Left kidney (tissue), 1 donor: ENCODE measurements at regions not wholly inside any gene's neighbourhood (a gene's known extent, or its start where the extent isn't known, plus 50 kb on each side); places are given as distances from the start of the nearest gene placed in this dataset.

ENCODE experiments used
- DNase-seq: peaks from one replicate; pipeline ENCODE4 v3.0.0-alpha.2; 2013

DNA sequence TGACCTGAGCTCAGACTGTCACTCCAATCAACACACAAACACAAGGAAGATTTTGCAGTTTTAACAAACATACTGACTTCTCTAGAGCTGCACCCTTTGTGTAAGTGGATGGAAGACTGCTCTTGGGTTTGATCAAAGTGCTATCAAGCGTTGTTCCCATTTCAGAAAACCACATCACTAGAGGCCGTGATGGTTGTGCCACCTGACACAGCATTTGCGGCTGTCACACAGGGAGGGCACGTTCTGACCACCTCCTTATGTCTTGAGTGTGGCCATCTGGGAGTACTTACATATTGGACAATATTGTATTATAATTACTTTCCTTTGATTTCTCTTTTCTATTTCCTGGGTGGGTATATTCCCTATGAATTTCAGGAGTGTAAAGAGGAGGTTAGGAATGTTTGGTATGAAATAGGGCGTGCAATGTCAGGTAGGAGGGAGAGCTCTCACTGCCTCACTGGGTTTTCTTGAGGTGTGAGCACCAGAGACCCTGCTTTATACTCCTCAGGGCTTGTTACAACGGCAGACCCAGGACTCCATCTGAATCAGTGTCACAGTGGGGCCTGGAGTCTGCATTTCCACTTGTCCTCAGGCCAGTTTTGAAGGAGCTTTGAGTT, 74.3 kb downstream of the SYNE3 start:
- DNase-seq: no peak

DNA sequence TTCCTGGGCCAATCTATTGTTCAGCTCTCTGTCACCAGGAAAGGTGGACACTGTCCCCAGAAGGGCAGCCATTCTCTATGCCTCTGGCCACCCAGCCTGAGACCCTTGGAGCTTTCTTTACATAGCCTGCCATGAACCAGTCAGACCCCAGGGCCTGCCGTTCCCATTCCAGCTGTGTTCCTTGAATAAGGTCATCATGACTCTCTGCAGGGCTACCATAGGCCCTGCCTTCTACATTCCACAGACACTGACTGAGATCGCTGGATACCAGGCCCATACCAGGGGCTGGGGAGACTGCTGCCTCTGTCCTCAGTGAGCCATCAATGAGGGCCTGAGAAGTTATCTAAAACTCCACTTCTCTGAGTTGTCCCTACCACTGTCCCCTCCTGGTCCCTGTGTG, 75.5 kb downstream of the SYNE3 start:
- no peak for DNase-seq

DNA sequence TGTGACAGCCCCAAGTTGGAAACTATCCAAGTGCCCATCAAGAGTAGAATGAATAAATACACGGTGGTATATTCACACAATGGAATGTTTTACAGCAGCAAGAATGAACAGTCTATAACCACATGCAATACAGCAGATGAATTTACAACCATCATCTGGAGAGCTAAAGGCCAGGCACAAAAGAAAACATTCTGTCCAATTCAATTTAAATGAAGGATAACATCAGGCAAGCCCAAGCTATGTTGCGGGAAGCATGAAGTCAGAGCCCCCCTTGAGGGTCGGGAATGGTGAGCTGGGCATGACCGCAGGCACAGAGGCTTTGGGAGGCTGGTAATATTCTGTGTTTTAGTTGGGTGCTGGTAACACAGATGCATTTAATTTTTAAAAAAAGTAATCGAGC, 76.0 kb downstream of the SYNE3 start:
- DNase-seq: no peak

DNA sequence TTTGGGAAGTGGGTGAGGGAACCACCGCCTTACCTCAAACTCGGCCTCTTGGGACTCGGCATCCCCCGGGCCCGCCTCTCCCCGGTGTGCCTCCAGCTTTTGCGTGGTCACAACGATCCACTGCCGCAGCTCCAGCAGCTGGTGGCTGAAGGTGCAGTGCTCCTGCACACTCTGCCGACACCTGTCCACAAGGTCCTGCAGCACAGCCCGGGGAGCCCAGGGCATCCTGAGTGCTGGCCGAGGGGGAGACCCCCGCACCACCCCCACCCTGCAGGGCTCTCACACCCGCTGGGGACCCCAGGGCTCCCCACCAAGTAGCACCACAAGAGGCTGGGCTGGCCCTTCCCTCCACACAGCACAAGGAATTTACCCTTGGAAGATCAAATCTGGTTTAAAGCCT, 76.6 kb downstream of the SYNE3 start:
- DNase-seq: no peak

DNA sequence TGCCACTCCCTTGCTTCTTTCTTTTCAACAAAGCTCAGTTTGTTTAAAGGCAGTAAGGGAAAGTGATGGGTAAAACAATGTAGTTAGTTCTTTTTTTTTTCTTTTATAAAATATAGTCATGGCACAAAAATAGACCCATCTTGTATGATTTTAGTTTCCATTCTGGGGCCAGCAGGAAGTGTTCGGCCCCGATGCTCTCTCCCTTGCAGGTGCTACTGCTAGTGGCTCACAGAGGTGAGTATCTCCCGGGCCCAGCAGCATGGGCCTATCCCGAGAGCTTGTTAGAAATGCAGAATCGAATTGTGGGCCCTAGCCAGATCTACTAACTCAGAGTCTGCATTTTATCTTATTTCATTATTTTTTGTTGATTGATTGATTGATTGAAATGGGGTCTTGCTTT, 78.7 kb downstream of the SYNE3 start:
- DNase-seq: no peak

DNA sequence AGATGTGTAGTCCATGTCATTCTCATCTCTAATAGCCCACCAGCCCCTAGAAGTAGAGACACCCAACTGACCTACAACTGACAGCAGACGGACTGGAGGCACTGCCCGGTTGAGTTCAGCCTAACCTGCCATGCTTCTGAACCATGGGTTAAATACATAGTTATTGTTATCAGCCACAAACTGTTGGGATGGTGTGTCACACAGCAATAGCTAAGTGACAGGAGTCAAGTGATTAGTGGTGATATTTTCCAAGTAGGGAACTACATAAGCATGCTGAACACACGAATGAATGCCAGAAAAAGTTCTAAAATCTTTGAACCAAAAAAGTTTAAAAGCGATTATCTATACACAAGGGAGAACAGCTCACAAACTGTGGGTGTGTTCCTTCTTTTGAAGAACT, 80.1 kb downstream of the SYNE3 start:
- no peak for DNase-seq

DNA sequence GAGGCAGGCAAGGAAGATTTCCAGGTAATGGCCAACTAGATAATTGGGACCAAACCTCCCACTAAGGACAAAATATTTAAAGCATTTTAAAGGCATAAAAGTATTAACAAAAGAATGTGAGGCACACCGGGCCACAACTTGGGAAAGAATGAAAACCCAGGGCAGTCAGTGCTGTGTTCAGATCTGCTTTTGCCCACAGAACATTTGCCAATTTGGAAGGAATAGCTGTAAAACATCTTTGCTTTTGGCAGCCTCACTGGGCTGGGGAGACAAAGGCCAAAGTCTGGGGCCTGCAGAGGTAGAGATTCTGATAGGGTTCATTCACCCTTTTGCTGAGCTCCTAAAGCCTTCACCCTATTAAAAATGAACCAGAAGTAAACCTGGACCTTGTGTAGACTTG, 82.3 kb downstream of the SYNE3 start:
- DNase-seq: no peak

DNA sequence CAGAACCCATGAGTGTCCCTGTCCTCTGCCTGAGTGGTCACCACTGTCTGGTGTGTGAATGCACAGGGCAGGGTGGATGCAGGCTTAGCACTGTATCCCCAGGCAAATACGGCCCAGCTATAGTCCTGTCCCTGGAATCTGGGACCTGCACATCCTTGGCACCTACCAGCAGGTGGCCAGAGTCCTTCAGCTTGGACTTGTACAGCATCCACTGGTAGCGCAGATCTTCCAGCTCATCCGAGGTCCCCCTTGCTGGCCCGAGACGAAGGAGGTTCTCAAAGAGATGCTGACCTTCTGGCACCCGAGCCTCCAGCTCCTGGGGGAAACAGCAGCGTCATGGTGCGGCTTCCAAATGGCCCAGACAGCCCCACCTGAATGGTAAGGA, 83.4 kb downstream of the SYNE3 start:
- DNase-seq: no peak

DNA sequence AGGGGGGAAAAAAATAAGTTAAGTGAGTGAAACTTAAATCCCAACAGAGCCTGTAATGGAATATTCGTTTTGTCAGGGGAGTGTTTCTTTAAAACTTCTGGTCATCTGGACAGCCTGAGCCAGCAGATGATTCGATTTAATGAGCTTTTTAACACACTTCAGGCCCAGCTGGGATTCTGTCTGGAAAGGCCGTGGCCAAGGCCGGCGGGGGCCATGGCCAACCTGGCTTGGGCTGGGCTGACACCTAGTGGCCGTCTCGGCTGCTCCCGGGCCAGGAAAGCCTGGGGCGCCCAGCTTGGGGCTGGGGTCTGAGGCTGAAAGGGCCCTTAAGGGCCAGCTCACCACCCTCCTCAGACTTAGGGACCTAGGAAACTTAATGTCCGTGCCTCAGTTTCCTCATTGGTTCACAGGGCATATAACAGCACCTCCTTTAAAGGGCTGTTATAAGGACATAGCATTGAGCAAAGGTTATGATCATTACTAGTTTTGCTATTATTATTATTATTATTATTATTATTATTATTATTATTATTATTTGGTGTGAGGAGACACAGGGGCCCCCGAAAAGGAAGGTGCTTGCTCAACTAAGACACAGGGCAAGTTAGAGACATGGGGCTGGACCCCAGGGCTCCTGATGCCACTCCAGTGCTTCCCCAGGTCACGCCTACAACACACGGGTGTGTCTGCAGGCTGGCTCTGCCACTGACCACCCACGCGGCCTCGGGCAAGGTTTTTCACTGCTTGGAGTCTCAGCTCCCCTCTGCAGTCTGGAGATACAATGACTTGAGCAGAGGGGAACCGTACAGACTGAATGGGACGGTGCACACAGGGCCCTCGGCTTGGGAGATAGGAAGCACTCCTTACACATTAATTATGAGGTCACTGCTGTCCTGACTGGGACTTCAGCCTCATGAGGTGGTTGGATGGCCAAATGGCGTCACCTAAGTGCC, 84.0 kb downstream of the SYNE3 start:
- no peak for DNase-seq

DNA sequence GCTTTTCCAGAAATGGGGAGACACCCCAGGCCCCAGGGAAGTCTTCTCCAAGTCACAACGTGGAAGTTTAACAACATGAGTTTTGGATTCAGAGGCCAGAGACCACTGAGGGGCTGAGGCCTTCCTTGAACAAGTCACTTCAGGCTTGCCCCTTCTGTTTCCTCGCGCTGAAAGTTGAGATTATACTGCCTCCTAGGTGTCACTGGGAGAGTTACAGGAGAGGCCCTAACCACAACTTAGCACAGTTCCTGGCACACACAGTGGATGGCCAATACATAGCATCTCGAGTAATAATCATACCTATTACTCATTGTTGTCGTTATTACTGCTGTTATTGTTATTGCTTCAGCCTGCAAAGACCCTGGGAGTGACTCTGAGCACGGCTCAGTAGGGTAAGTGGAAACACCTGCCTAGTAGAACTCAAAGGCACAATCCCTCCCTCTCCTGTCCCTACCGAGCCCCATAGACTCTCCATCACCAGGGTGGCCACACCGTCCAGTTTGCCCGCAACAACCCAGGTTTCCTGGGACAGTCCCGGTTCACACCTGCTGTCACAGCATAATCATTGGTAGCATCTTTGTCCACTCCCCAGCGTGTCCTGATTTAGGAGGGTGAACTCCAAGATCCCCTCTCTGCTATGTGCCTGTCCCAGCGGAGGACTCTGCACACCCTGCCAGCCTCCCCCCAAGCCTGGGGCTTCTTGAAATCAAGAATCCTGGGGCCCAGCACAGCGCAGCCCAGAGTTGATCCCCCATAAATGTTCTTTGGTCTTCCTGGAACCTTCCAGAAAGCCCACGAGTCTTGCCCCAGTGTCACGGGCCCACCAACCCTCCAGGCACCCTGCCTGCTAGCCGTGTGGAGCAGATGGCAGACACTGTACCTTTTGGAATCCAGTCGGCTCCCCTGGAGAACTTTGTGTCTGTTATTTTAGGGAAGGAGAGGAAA, 85.0 kb downstream of the SYNE3 start:
- no peak for DNase-seq

DNA sequence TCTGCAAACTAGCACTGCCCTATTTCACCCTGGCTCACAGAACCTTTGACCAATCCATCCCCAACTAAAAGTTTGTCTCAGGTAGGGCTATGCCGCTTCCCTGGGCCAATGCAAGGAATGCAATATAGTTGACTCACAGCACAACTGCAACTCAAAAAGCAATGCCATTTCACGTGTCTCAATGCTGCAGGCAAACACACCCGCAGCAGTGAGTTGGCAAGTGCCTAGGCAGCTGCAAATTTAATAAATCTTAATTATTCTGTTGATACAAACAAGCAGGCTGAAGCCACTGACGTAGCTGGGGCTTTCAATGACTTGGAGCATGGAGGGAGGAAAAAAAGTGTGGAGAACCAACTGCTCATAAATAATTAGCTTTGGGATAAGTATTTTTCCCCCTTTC, 87.9 kb downstream of the SYNE3 start:
- no peak for DNase-seq

DNA sequence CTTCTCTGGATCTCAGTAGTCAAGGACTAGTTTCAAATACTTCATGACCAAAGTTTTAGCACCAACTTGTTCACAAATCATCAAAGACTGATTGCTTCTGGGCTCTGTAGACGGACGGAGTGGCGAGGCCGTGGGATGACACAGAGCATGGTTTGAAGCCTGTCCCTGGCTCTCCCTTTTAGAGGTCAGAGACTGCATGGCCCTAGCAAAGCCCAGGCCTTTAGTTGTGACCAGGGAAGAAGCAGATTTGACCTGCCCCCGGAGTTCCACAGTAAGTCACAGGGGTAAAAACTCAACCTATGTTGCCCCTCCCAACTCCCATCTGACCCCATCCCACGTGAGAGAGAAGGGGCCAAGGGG, 90.4 kb downstream of the SYNE3 start:
- DNase-seq: no peak

DNA sequence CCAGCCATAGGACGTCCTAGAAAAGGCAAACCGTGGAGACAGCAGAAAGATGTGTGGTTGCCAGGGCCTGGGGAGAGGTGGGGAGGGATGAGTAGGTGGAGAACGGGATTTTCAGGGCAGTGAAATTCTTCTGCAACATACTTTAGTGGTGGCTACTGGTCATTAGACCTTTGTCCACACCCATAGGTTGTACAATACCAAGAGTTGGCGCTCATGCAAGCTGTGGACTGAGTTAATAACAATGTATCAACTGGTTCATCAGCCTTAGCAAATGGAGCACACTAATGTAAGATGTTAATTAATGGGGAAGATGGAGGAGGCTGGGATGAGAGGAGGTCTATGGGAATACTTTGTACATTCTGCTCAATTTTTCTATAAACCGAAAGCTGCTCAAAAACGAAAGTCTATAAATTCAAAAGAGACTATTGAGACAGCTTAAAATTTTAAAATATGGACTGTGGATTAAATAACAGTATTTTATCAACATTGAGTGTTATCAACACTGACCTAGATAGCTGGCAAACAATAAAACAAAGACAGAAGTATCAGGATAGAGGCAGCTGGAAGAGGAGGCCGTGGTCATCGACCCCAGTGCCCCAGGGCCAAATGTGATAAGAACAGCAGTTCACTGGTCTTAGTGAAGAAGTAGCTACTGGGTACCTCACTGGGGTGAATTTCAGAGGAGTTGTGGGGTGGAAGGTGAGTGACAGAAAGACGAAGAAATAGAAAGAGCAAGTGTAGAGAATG, 90.9 kb downstream of the SYNE3 start:
- no peak for DNase-seq

DNA sequence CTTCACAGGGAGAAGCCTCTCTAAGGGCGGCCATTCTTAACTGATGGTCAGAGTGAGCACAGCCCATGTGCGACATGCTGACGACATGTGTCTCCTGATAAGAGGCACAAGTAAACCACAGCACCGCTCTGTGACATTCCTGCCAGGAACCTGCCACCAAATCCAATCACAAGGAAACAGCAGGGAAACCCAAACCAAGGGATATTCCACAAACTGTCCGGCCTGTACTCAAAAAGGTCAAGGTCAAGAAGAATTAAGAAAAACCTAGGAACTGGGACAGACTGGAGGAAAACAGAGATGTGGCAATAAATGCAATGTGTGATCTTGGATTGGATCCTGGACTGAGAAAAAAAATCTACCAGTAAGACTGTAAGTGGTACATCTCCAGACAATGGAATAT, 91.9 kb downstream of the SYNE3 start:
- no peak for DNase-seq

DNA sequence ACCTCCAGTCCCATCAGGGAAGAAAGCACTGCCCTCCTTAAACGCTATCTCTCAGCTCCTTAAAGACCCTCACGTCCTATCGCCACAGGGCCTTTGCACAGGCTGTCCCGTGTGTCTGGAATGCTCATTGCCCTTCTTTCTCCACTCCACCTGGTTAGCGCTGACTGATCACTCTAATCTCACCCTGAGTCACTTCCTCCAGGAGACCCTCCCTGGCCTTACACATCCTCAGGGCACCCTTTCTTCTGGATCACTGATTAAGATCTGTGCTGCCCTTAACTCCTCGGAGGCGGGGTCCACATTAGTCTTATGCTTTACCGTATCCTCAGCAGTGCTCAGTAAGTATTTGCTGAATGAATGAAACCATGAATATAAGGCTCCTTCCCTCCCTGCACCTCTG, 94.7 kb downstream of the SYNE3 start:
- DNase-seq: no peak

DNA sequence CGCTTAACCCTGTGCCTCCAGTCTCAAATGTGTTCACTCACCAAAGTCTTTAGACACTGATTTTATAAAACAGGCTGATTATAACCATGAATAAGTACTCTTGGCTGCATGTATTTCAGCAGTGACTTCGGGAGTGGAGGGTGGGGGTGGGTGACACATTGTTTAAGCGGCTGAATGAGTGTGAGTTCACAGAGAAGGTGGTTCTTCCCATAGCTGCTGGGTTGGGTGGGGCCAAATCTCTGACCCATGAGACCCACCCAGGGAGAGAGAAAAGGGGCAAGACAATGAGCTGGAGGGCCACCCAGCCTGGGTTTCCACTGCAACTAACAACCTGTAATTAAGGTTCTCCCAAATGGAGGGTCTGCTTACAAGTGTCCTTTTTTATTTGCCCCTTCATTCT, 96.4 kb downstream of the SYNE3 start:
- no peak for DNase-seq

DNA sequence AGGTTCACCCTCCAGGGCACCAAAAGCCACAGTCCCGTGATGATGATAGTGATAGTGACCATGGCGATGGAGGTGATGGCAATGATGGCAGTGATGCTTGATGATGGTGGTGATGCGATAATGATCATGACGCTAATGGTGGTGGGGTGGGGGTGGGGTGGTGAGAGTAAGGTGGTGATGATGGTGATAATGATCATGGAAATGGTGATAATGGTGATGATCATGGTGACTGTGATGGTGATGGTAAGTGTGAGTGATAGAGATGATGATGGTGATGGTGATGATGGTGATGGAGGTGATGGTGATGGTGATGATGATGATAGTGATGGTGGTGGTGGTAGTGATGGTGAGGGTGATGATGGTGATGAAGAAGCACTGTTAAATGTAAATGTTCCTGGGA, 96.9 kb downstream of the SYNE3 start:
- no peak for DNase-seq

DNA sequence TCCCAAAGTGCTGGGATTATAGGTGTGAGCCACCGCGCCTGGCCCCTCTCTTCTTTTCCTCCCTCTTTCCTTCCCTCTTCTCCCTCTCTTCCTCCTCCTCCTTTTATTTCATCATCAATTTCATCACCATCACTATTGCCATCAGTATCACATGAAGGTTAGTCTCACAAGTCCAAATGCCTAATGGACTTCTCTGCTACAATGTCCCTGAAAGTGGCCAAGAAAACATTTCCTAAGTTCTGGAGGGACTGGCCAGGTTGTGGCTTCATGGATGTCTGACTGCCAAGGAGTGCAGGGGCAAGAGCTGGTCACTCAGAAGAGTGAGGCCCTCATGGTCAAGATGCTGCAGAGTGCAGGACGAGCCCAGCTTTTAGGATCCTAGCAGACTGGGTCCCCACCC, 97.6 kb downstream of the SYNE3 start:
- DNase-seq: no peak

DNA sequence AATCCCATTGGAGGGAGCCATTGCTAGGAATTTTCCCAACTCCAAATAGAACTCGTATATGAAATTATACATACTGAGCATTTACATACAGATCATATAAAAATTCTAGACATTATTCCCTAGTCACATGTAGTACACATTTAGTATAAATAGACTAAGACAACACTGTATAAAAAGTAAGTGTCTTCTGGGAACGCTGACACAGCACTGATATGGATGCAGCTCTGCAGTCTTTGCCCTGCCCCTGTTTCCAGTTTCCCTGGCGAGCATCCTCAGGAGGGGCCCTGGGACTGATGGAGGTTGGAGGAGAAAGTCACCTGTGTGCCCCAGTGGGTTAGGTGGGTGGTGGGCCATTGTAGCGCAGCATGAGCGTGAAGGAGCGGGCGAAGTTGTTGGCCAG, 97.8 kb upstream of the CLMN start:
- DNase-seq: no peak

DNA sequence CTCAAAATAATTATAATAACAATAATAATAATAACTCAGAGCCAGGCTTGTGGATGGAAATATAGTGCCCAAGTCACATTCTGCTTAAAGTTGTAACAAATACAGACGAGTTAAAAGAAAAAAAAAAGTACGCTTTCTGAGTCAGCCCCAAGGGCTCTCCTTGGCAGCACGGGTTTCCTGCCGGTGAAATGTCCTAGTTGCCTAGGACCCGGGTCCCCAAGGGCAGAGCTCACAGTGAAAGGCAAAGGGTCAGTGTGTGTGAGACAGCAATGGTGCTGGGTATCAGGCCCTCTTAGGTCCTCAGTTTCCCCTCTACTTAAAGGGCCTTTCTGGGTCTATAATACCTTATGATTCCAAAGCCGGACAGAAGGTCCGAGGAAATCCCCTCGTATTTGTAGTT, 96.3 kb upstream of the CLMN start:
- no peak for DNase-seq

DNA sequence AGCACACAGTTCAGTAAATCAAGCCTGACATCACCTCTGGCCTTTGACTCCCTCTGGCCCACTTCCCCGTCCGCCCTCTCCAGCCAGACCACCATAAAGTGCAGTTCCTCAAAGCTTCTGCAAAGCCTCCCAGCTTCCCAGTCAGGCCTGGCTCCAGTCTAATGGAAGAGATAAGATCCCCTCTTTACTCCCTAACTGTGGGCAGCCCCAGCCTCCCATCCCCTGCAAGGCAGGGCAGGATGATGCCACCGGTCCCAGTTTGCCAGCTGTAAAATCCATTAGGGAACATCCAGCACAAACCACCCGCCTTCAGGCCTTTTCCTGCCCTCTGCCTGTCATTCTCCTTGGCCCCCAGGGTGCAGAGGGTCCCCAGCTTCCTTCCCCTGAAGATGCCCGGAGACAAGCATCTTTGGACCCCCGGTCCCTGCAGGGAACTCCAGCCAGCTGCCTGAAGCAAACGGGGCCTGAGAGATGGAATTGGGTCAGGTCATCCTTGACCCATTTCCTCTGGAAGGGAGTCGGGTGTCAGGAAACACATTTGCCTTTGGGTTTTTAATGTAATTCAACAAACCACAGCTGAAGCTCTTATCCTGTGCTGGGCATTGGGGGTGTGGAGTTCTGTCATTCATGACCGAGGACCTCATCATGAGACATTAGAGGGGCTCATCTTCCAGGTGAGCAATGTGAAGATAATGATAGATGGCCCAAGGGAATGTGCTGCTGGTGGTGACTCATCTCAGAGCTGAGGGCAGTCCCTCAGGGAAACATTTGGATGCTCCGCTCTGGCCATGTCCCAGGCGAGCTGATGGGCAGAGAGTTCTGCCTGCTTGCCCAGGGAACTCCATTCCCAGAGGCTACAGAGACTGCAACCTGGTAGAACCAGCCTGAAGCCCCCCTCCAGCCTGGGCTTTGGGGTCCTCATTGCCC, 93.8 kb upstream of the CLMN start:
- DNase-seq: no peak
